ENCODE measurements at regions not wholly inside any gene's neighbourhood (a gene's known extent, or its start where the extent isn't known, plus 50 kb on each side); places are given as distances from the start of the nearest gene placed in this dataset.

DNA sequence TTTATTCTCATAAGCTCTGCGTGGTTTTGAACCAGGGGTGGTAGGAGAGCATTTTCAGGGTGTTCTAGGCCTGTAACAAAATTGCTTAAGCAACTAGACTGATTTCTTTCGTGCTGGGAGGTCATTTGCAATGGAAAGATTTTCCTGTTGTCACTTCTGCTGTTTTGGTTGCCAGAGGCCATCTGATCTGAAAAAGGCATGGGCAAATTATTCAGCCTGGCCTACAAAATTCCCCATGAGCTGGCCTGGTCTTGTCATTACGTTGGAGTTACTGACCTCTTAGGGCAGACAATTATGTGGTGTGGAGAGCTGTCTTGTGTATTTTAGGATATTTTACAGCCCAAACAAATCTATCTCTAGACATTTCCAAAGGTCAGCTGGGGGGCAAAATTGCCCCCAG, 444.4 kb upstream of the DAB1 start:
- peaks cover 2% of the 10 kb centered on the region for H3K27me3 Mint-ChIP-seq
- DNase-seq (no peak), ATAC-seq (no peak)
- no peaks in the 10 kb centered on the region for H3K4me1 Mint-ChIP-seq (ENCODE audit: low read depth)
- ChIA-PET POLR2A (no interaction called here), CTCF (no interaction called here)
- H3K9me3 Mint-ChIP-seq, result no peaks in the 10 kb centered on the region
- intact Hi-C loops (cut with micrococcal nuclease), result no loop called here
- H3K36me3 Mint-ChIP-seq (ENCODE audit: low read depth), result no peaks in the 10 kb centered on the region
- no peak overlapping the region for H3K27ac Mint-ChIP-seq
- H3K4me3 Mint-ChIP-seq, result no peak overlapping the region
- TF ChIP-seq, protein P1, sequence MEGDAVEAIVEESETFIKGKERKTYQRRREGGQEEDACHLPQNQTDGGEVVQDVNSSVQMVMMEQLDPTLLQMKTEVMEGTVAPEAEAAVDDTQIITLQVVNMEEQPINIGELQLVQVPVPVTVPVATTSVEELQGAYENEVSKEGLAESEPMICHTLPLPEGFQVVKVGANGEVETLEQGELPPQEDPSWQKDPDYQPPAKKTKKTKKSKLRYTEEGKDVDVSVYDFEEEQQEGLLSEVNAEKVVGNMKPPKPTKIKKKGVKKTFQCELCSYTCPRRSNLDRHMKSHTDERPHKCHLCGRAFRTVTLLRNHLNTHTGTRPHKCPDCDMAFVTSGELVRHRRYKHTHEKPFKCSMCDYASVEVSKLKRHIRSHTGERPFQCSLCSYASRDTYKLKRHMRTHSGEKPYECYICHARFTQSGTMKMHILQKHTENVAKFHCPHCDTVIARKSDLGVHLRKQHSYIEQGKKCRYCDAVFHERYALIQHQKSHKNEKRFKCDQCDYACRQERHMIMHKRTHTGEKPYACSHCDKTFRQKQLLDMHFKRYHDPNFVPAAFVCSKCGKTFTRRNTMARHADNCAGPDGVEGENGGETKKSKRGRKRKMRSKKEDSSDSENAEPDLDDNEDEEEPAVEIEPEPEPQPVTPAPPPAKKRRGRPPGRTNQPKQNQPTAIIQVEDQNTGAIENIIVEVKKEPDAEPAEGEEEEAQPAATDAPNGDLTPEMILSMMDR (IDR thresholded peaks at IDR 0.05), result no peak

DNA sequence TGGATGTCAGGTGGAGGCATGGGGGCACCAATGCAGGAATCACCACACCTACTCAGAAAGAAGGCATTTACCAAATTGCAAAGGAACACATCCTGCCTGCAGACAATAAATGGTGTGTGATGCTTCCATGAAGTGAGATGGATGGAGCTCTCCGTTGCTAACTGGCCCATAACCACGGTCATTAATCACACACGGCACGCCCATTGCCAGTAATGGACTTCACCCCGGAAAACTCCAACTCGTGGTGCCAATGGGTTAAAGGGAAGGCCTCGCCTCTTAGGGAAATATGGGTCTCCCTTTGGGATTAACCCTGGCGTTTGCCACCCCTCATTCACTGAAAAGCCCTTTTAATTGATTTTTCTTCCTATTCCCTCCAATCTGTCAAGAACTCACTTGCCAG, 443.1 kb upstream of the DAB1 start:
- H3K36me3 Mint-ChIP-seq (ENCODE audit: low read depth), result no peaks in the 10 kb centered on the region
- H3K4me1 Mint-ChIP-seq (ENCODE audit: low read depth), result no peaks in the 10 kb centered on the region
- H3K27me3 Mint-ChIP-seq, result peaks cover 2% of the 10 kb centered on the region
- intact Hi-C loops (cut with micrococcal nuclease), result no loop called here
- no peaks in the 10 kb centered on the region for H3K9me3 Mint-ChIP-seq
- DNase-seq (no peak), ATAC-seq (no peak)
- no peak overlapping the region for H3K27ac Mint-ChIP-seq
- CTCF ChIA-PET, result no interaction called here
- H3K4me3 Mint-ChIP-seq, result no peak overlapping the region
- POLR2A ChIA-PET, result no interaction called here
- TF ChIP-seq, protein P1 (IDR thresholded peaks at IDR 0.05), result no peak

DNA sequence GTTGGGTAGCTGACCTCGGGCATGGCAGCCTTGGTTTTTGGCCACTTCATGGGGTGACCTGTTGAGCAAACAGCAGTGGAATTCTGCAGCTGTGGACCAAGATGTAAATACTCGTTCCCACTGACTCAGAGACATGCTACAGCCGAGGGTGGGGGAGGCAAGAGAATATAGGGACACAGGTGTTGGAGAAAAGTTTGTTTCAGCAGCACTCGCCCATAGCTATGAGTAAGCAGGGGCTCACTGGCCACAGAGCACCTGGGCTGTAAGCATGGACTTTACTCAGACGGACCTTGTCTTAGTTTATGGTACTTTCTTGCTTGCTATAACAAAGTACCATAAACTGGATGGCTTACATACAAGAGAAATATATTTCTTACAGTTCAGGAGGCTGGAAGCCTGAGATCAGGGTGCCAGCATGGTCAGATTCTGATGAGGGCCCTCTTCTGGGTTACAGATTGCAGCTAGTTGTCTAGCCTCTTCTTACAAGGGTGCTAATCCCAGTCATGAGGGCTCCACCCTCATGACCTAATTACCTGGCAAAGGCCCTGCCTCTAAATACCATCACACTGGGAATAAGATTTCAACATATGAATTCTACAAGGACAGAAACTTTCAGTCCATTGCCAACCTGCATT, 437.2 kb upstream of the DAB1 start:
- Mint-ChIP-seq H3K4me3 (no peak overlapping the region), H3K27ac (no peak overlapping the region), H3K9me3 (no peaks in the 10 kb centered on the region), H3K27me3 (no peaks in the 10 kb centered on the region), H3K4me1 (ENCODE audit: low read depth) (no peaks in the 10 kb centered on the region), H3K36me3 (ENCODE audit: low read depth) (no peaks in the 10 kb centered on the region)
- TF ChIP-seq, protein P1 (IDR thresholded peaks at IDR 0.05), result no peak
- no peak for ATAC-seq
- CTCF ChIA-PET, result no interaction called here
- DNase-seq, result no peak
- intact Hi-C loops (cut with micrococcal nuclease), result no loop called here
- POLR2A ChIA-PET, result no interaction called here

DNA sequence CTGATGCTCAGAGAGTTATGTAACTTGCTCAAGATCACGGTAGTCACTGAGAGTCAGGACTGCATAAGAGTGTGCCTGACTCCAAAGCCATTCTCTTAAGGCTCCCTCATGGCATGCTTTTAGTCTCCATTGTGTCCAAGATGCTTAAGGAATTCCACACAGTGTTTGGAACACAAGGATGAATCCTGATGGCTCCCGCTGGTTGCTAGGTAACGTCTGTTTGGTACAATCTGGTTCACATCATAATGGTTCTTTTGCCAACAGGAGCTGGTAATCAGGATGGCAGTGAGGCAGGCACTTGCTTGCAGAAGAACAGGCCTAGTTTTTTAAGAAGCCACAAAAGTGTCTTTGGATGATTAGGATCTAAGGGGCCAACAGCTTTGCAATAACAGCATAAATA, 436.5 kb upstream of the DAB1 start:
- H3K36me3 Mint-ChIP-seq (ENCODE audit: low read depth), result no peaks in the 10 kb centered on the region
- no peaks in the 10 kb centered on the region for H3K27me3 Mint-ChIP-seq
- TF ChIP-seq, protein P1 (IDR thresholded peaks at IDR 0.05), result no peak
- H3K9me3 Mint-ChIP-seq, result no peaks in the 10 kb centered on the region
- no peak for ATAC-seq
- no peak for DNase-seq
- ChIA-PET POLR2A (no interaction called here), CTCF (no interaction called here)
- intact Hi-C loops (cut with micrococcal nuclease), result no loop called here
- no peaks in the 10 kb centered on the region for H3K4me1 Mint-ChIP-seq (ENCODE audit: low read depth)
- H3K27ac Mint-ChIP-seq, result no peak overlapping the region
- H3K4me3 Mint-ChIP-seq, result no peak overlapping the region

DNA sequence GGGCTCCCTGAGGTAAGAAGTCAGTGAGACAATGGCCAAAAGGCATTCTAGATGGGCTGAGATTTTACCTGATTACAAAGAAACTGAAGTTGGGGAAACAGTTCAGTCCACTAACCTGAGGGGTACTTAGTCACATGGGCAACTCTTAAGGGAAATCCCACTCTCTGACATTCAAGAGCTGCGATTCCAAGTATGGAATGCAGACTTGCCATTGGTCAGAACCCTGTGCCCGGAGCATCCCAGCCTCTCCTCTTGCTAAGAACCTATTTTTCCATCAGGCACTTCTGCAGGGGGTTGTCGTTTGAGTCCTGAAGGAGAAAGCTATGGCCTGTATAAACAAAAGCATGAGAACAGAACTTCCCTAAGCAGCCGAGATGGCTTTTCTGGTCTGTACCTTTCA, 434.9 kb upstream of the DAB1 start:
- ATAC-seq, result no peak
- Mint-ChIP-seq H3K4me3 (no peak overlapping the region), H3K27me3 (no peaks in the 10 kb centered on the region), H3K36me3 (ENCODE audit: low read depth) (no peaks in the 10 kb centered on the region), H3K9me3 (no peaks in the 10 kb centered on the region), H3K4me1 (ENCODE audit: low read depth) (no peaks in the 10 kb centered on the region), H3K27ac (no peak overlapping the region)
- DNase-seq, result no peak
- intact Hi-C loops (cut with micrococcal nuclease), result no loop called here
- ChIA-PET POLR2A (no interaction called here), CTCF (no interaction called here)
- TF ChIP-seq, protein P1 (IDR thresholded peaks at IDR 0.05), result no peak
